ENCODE measurements at regions not wholly inside any gene's neighbourhood (a gene's known extent, or its start where the extent isn't known, plus 50 kb on each side); places are given as distances from the start of the nearest gene placed in this dataset.

GRCh38 chr9:118532592-118532991, 828.4 kb downstream of the TLR4 start:
- no peak for DNase-seq

DNA sequence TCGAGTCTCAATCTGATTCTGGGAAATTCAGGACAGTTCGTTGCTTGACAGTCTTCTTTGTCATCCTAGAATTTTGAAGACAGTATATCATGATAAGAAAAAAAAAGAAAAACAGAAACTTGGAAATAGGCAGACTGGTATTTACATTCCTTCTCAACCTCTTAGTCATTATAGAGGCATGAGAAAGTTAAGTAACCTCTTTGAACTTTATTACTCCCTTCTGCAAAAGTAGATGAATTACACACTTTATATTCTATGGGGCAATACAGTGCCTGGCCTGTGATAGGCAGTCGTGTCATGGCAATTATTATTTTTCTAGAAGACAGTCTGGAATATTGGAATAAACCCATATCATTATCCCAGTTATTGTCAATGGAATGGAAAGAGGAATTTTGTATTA, 828.9 kb downstream of the TLR4 start:
- DNase-seq, result no peak

DNA sequence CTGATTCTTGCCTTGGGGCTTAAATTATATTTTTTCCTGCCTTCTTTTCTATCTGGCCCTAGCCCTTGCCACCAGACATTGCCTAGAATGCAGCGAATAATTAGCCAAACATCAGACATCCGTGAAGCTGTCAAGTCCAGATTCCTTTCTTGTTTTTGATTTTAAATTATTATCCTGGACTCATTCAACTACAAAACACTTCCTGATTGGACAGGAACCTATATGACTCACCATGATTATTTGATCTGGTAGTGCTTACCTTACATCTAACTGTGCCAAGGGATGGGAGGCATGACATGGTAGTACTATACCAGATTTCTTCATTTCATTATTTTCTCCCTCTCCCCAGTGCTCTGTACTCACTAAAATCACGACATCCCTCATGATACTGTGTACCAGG, 829.6 kb downstream of the TLR4 start:
- DNase-seq, result no peak

GRCh38 chr9:118536153-118536552, 832.0 kb downstream of the TLR4 start:
- no peak for DNase-seq

DNA sequence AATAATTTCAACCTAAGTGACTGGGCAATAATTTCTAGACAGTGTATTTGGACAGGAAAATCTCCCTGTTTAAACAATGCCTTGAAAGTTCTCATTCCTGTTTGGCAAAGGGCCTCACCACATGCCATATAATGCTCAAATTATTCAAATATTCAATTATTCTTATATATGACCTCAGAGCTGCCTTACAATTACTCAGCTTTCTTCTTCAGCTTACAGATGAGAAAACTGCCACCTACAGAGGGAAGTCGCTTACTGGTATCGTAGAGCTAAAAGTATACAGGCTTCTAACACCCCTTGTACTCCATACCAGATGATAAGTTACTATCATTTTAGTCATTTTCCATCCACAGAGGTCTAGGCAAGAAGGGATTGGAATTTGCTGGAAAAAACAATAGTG, 830.3 kb downstream of the BRINP1 start:
- DNase-seq, result no peak

DNA sequence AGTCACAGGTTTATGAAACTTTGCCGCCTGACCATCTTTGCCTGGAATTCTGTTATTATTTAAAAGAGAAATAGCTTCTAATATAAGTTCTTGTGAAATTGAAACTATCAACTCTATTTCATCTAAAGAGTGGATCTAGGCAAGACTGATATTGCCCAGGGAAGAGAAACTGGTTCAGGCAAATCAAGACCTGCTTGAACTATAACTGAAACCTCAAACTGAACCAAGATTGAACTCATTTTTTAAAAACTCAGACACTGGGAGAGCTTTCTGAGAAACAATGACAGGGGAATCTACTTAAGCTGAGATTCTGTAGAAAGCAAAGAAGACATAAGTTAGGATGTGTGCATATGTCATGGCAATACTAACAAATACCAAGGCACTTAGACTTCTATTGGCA, 815.8 kb downstream of the BRINP1 start:
- no peak for DNase-seq

- DNase-seq, result no peak
These were observed 814.2 kb downstream of the BRINP1 start for GRCh38 chr9:118554987-118555386.

GRCh38 chr9:118558026-118558425, 811.2 kb downstream of the BRINP1 start:
- no peak for DNase-seq

DNA sequence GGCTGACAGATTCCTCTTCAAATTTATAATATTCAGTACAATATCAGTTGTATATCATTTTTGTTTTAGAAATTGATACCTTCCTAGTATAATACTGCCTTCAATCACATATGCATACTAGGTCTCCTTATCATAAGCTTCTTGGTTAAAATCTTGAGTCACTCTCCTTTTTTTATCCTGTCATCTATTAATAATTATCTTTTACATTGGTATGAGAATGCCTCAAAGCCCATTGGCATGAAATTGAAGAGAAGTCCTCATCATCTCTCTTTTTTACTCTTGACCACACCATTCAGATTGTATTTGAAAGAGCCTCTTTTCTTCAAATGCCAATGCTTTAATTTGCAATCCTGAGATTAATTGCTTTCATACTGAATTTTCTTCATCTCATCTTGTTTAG, 810.3 kb downstream of the BRINP1 start:
- DNase-seq, result no peak

- DNase-seq, result no peak
These were observed 808.2 kb downstream of the BRINP1 start for GRCh38 chr9:118561051-118561450.

DNA sequence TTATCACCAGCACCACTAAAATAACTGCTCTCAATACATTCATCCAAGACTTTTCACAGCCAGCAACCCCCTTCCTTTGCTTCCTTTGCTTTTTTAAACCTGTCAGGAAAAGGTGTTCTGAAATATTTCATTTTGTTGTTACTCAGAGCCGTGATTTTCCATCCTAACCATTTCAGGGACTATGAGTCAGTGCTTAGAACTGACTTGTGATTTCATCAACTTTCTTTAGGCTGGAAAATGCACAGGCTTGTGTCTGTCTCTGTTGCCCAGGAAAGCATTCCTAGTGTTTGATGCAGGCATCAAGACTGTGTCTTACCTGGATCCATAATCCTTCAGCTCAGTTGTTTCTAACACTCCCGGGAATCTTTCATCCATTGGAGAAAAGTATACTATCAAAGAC, 805.6 kb downstream of the BRINP1 start:
- no peak for DNase-seq

GRCh38 chr9:118567861-118568260, 801.4 kb downstream of the BRINP1 start:
- DNase-seq, result no peak

DNA sequence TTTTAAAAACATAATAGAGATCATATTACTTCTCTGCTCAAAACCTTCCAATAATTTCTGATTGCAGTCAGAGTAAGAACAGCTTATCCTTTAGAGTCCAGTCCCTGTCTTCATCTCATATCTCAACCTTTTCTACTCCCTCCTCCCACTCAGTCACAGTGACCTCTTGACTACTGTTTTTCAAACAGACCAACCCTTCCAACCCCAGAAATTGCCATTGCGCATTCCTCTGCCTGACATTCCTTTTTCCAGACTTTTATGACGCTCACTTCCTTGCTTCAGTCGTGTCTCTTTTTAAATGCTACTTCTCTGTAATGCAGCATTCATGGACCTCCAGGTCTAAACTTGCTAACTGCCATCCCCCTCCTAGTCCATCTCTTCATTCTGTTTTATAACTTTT, 800.5 kb downstream of the BRINP1 start:
- no peak for DNase-seq

DNA sequence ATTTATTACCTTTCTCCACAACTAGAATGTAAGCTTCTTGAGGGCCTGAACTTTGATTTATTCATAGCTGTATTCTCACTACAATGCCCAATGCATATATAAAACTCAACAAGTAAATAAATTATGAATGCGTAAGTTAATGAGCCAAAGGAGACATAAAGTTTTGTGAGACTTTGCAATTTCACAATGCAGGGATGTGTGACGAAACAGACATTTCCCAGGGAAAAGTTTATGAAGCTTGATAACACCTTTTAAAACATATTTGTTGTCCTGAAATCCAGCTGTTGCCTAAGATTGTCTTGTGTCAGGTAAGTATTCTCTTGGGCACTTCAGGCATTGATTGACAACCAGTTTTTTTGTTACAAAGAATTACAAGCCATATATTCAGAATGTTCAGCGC, 800.1 kb downstream of the BRINP1 start:
- DNase-seq, result no peak

DNA sequence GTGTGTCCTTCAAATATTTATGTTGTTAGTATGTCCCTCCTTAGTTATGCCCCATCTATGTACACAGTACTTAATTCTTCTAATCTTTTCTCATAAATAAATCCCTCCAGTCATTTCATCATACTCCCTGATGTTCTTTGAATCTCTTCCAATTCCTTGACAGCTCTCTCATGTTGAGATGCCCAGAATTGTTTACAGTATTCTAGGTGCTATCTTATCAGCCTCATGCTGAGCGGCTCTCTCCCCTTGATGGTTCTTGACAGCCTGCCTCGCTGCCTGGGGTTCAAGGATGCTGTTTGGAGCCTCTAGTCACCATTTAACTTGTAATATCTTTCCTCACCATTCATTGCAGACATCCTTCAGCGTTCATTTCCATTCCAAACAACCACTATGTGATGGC, 799.2 kb downstream of the BRINP1 start:
- DNase-seq, result no peak

DNA sequence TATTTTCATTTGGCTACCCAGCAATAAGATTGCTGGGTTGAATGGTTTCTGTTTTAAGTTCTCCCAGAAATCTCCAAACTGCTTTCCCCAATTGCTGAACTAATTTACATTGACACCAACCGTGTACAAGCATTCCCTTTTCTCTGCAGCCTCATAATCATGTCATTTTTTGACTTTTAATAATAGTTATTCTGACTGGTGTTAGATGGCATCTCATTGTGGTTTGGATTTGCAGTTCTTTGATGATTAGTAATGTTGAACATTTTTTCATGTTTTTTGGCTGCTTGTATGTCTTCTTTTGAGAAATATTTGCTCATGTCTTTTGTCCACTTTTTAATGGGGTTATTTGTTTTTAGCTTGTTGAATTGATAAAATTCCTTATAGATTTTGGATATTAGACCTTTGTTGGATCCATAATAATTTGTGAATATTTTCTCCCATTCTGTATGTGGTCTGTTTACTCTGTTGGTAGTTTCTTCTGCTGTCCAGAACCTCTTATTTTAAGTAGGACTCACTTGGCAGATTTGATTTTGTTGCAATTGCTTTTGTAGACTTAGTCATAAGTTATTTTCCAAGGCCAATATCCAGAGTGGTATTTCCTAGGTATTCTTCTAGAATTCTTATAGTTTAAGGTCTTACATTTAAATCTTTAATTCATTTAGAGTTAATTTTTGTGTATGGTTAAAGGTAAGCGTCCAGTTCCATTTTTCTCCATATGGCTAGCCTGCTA, 793.7 kb downstream of the BRINP1 start:
- no peak for DNase-seq

DNA sequence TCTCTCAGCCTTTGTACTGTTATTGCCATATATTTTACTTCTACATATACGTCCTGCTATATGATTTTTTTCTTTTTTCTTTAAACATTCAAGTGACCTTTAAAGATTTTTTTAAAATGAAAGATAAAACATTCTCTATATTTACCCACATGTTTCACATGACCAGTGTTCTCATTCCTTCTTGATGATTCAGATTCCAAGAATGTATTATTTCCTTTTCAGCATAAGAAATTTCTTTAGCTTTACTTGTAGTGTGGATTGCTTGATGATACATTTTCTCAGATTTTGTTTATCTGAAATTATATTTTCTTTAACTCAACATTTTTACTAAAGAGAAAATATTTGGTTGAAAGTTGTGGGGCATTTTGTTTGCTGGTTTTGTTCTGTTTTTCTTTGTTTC, 792.1 kb downstream of the BRINP1 start:
- no peak for DNase-seq

DNA sequence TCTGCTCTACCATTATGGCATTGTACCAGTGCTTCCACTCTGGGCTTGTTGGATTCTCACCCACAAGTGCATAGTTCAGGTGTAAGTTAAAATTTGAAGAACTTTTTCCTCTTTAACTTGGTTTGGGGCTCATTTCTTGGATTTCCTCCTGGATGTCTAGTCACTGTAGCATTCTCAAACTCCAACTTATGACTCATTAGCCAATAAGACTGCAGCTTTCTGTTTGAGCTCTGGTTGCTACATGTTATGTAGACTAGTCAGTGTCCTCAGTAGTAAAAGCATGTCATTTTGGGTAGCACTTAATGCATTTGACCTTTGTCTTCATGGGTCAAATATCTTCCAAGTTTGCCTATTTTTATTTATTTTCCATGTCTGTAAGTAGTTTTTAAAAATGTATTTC, 790.8 kb downstream of the BRINP1 start:
- DNase-seq, result no peak

DNA sequence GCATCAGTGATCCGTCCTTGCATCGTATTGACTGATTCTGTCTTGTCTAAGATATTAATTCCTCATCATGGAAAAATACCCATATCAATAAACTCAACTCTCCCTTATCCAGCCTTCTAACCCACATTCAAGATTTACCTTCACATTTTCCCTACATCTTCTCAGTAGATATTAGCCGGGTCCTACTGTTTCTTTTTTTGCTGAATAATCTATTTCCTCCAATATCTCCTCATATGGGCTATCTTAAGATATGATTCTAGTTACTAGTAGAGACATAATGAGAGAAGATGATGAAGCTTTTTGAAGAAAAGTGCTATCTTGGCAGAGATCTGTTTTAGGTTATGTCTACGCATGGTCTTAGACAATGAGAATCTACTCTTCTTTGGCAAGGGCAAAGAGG, 785.8 kb downstream of the BRINP1 start:
- DNase-seq, result no peak

GRCh38 chr9:118586978-118587377, 782.3 kb downstream of the BRINP1 start:
- DNase-seq, result no peak

DNA sequence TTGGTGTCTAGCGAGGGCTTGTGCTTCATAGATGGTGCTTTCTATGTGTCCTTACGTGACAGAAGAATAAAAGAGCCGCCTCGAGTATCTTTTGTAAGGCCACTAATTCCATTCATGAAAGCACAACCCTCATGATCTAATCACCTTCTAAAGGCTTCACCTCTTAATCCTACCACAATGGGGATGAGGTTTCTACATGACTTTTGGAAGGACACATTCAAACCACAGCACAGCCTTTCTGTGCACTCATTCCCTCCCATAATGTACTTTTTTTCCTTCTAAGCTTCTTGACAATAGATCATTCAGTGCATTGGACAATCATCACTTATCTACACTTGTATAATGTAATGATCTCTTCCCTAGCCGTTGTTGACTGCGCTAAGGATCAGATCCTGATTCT, 774.8 kb downstream of the BRINP1 start:
- DNase-seq, result no peak

DNA sequence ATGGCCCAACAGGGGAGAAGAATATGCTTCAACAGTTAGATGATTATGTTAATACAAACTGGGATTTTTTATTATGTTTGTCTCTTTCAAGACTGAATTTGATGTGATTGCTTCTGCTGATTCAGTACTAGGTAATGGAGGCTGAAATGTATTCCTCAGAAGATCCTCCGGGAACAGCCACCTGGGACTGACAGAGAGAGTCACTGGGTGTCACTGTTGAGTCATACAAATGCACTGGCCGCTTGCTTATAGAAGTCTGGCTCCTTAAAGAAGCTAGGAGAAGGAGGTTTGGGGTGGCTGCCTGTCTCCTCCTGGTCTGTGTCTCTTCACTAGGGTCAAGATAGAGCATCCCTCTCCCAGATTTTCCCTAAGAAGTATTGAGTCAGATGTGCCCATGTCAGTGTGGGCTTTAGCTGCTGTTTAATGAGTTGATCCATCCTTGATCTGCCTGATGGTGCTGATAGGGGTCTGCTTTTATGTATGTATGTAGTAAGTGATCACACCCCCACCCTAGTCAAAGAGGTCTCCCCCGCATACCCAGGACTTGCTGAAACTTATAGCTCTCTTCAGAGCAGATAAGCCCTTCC, 773.4 kb downstream of the BRINP1 start:
- no peak for DNase-seq

- no peak for DNase-seq
These were observed 772.7 kb downstream of the BRINP1 start for GRCh38 chr9:118596374-118597015.

- no peak for DNase-seq
These were observed 762.6 kb downstream of the BRINP1 start for GRCh38 chr9:118606668-118607067.
